K562 (cell line): ENCODE measurements at regions not wholly inside any gene's neighbourhood (a gene's known extent, or its start where the extent isn't known, plus 50 kb on each side); places are given as distances from the start of the nearest gene placed in this dataset.

ENCODE experiments used
- ATAC-seq: fragments of 200-7000 bp; cut with Tn5 transposase; 3 replicates; pipeline ENCODE4 v1.9.1; 2020; ENCODE audit warnings: moderate library complexity
- BruUV-seq: library from RNA; stranded (reverse); fragments of 400-500 nt; replicated peaks from 2 replicates; lab custom pipeline; 2021; lab: Mats Ljungman, UMichigan
- CTCF ChIA-PET: fragments of 300-600 bp; formaldehyde crosslinking; extraction: SDS; loops from one replicate; lab custom pipeline; 2021; ENCODE audit warnings: low intra/inter-chr PET ratio; lab: Yijun Ruan, JAX
- POLR2A ChIA-PET: fragments of 300-600, 350-650 bp; sonication (Branson Sonifier 250); formaldehyde crosslinking; extraction: SDS; loops from one replicate; lab custom pipeline; 2021; ENCODE audit warnings: antibody characterized with exemption, inconsistent platforms; lab: Yijun Ruan, JAX
- DNase-seq, 4 experiments: peaks; one replicate each; pipeline versions ENCODE4 v3.0.0 to v3.0.0-alpha.2; 2011 to 2018; ENCODE audit warnings: low spot score in 3 of 4, mixed read lengths in 3 of 4; ENCODE audit errors: extremely low read depth in 1 of 4
- FAIRE-seq: peaks from 2 replicates; lab custom pipeline; 2011; peaks lifted over from hg19 to GRCh38; lab: Jason Lieb, UNC
- H2AFZ ChIP-seq: 2 replicates; pipeline ENCODE4 v1.6.0; 2011; ENCODE audit warnings: low read depth, low read length, control low read depth, inconsistent platforms
- H3K27ac ChIP-seq: fragments of 200-600 bp; 3 replicates; pipeline ENCODE4 v1.8.0; 2011; ENCODE audit warnings: low read depth, mild to moderate bottlenecking, control low read depth, inconsistent platforms, low read length, moderate library complexity, mixed read lengths; ENCODE audit errors: extremely low read depth
- H3K27me3 ChIP-seq, 2 experiments: fragments of 300-600 bp in 1 of 2; 2 replicates in 1 of 2; 3 replicates in 1 of 2; pipeline versions ENCODE4 v1.6.0 to v1.8.0; 2011; ENCODE audit warnings: inconsistent platforms in 2 of 2, low read length in 2 of 2, mild to moderate bottlenecking in 1 of 2, mixed read lengths in 1 of 2, moderate library complexity in 1 of 2; ENCODE audit not compliant: control insufficient read depth in 2 of 2, insufficient read depth in 2 of 2
- H3K36me3 ChIP-seq: fragments of 300-600 bp; 3 replicates; pipeline ENCODE4 v1.8.0; 2011; ENCODE audit warnings: mild to moderate bottlenecking, low read length, inconsistent platforms; ENCODE audit not compliant: control insufficient read depth, insufficient read depth
- H3K4me1 ChIP-seq, 2 experiments: fragments of 200-600 bp in 1 of 2; replicated peaks in 1 of 2; 2 replicates in 1 of 2; 3 replicates in 1 of 2; pipeline versions ENCODE4 v1.5.1 to v1.8.0; 2011; ENCODE audit warnings: inconsistent platforms in 2 of 2, low read length in 2 of 2, mild to moderate bottlenecking in 1 of 2, mixed read lengths in 1 of 2, moderate library complexity in 1 of 2; ENCODE audit not compliant: control insufficient read depth in 2 of 2, insufficient read depth in 2 of 2
- H3K4me2 ChIP-seq: 2 replicates; pipeline ENCODE4 v1.6.1; 2011; ENCODE audit warnings: low read length, control low read depth, inconsistent platforms, mixed read lengths; ENCODE audit not compliant: insufficient read depth
- H3K4me3 ChIP-seq: fragments of 200-600 bp; sonication (generic), shearing (Covaris generic); 2 replicates; pipeline ENCODE4 v1.5.1; 2016; ENCODE audit warnings: control low read depth, inconsistent platforms
- H3K79me2 ChIP-seq: fragments of 200-600 bp; 3 replicates; pipeline ENCODE4 v1.8.0; 2011; ENCODE audit warnings: low read length, inconsistent platforms; ENCODE audit not compliant: control insufficient read depth, insufficient read depth
- H3K9ac ChIP-seq, 2 experiments: 2 replicates each; pipeline versions ENCODE4 v1.6.0 to v1.6.1; 2011; ENCODE audit warnings: low read depth in 2 of 2, low read length in 2 of 2, control low read depth in 1 of 2, inconsistent platforms in 1 of 2, mild to moderate bottlenecking in 1 of 2, mixed read lengths in 1 of 2; ENCODE audit not compliant: insufficient read depth in 1 of 2
- H3K9me1 ChIP-seq: one replicate; pipeline ENCODE4 v1.6.0; 2011; ENCODE audit warnings: inconsistent platforms, mild to moderate bottlenecking, low read length, moderate library complexity; ENCODE audit not compliant: control insufficient read depth, insufficient read depth
- H3K9me3 ChIP-seq: replicated peaks from 2 replicates; pipeline ENCODE4 v1.5.1; 2011; ENCODE audit warnings: low read depth, low read length, inconsistent platforms; ENCODE audit not compliant: control insufficient read depth, insufficient read depth
- H4K20me1 ChIP-seq: replicated peaks from 2 replicates; pipeline ENCODE4 v1.6.1; 2011; ENCODE audit warnings: low read length, inconsistent platforms, mixed read lengths; ENCODE audit not compliant: control insufficient read depth, insufficient read depth
- BDP1 ChIP-seq: IDR thresholded peaks from 3 replicates; pipeline ENCODE4 v1.6.1; 2011; ENCODE audit not compliant: insufficient read length, insufficient read depth
- LCOR ChIP-seq: sonication (generic); formaldehyde crosslinking; IDR thresholded peaks from 2 replicates; pipeline ENCODE4 v1.8.0; 2022; ENCODE audit warnings: mild to moderate bottlenecking, missing genetic modification reagents
- MYBL2 ChIP-seq, 2 experiments: fragments of 450-650 bp in 1 of 2; sonication (generic) in 1 of 2; formaldehyde crosslinking in 1 of 2; IDR thresholded peaks; 2 replicates each; pipeline versions ENCODE4 v1.6.1 to v1.8.1; 2017 to 2022; ENCODE audit warnings: borderline replicate concordance in 1 of 2, inconsistent platforms in 1 of 2, low read depth in 1 of 2, mild to moderate bottlenecking in 1 of 2, missing genetic modification reagents in 1 of 2, moderate library complexity in 1 of 2
- PRMT5 ChIP-seq: sonication (generic); formaldehyde crosslinking; IDR thresholded peaks from 2 replicates; pipeline ENCODE4 v1.5.0; 2020; ENCODE audit warnings: missing genetic modification reagents
- RBM25 ChIP-seq: fragments of 200-400 bp; formaldehyde crosslinking; IDR thresholded peaks from 2 replicates; pipeline ENCODE4 v1.6.1; 2018; ENCODE audit warnings: low read length, low read depth, moderate library complexity; ENCODE audit not compliant: severe bottlenecking
- THRAP3 ChIP-seq: fragments of 450-650 bp; IDR thresholded peaks from 2 replicates; pipeline ENCODE4 v1.6.1; 2016; ENCODE audit warnings: mild to moderate bottlenecking, inconsistent platforms, borderline replicate concordance
- ZBTB2 ChIP-seq: fragments of 450-650 bp; IDR thresholded peaks from 2 replicates; pipeline ENCODE4 v1.6.1; 2016; ENCODE audit warnings: antibody characterized with exemption
- ZFP36 ChIP-seq: fragments of 150-350 bp; IDR thresholded peaks from 2 replicates; pipeline ENCODE4 v1.6.1; 2018; ENCODE audit warnings: low read length, low read depth; ENCODE audit not compliant: partially characterized antibody
- ZNF263 ChIP-seq: sonication (generic); formaldehyde crosslinking; IDR thresholded peaks from 2 replicates; pipeline ENCODE4 v1.8.0; 2022; ENCODE audit warnings: mild to moderate bottlenecking, missing genetic modification reagents, borderline replicate concordance
- ZNF384 ChIP-seq: IDR thresholded peaks from 2 replicates; pipeline ENCODE4 v1.6.1; 2012; ENCODE audit warnings: low read depth, low read length, improper control_type of control experiment
- ZNF444 ChIP-seq: fragments of 250-450 bp; sonication (Bioruptor Pico); IDR thresholded peaks from 2 replicates; pipeline ENCODE4 v1.4.0; 2020; ENCODE audit warnings: mild to moderate bottlenecking, moderate library complexity
- WGBS: fragments of 100-300 bp; shearing (Covaris generic); methylation state at CpG from one replicate; pipeline ENCODE4 v1.1.6; 2016; ENCODE audit warnings: low coverage, mixed read lengths; ENCODE audit not compliant: insufficient coverage; ENCODE audit errors: missing lambda C conversion rate; 5-methylcytosine and 5-hydroxymethylcytosine counted together
- in situ Hi-C: fragments of 300-500 bp; cut with MboI; formaldehyde crosslinking; loops from 4 replicates; pipeline ENCODE4 v1.15.0; 2018; ENCODE audit warnings: inconsistent platforms, mixed read lengths
- intact Hi-C: fragments of 100-400 bp; cut with micrococcal nuclease; formaldehyde crosslinking; loops from 2 replicates; pipeline ENCODE4 v1.14.2; 2022

DNA sequence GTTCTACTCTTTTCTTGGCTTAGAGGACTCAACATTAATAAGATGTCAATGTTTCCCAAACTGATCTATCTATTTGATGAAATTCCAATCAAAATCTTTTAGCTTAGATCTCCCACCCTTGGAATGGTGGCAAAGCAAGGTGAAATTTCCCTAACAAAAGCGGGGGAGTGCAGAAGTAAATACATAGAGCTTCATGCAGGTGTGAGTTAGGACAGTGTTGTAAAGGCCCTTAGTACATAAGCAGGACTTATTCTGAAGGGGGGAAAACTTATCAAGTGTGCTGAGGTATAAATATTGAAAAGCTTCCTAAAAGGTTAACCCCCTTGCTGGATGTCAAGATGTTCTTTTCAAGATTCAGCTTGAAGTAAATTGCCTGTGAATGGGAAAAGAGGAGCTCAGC lies 608.6 kb upstream of the CELF4 start:
- Histone ChIP-seq H3K79me2 (no peaks in the 10 kb centered on the region), H3K4me1 (no peaks in the 10 kb centered on the region), H4K20me1 (no peaks in the 10 kb centered on the region), H3K9ac (no peak overlapping the region), H3K27ac (no peak overlapping the region), H3K9me1 (no peaks in the 10 kb centered on the region), H3K27me3 (no peaks in the 10 kb centered on the region), H3K4me3 (no peak overlapping the region), H3K4me2 (no peak overlapping the region), H2AFZ (no peak overlapping the region), H3K9me3 (no peaks in the 10 kb centered on the region), H3K36me3 (no peaks in the 10 kb centered on the region)
- CTCF ChIA-PET = no interaction called here
- no TSS peak for BruUV-seq
- intact Hi-C loops (no loop called here), in situ Hi-C loops (no loop called here)
- DNase-seq (no peak), ATAC-seq (no peak), FAIRE-seq (no peak)
- TF ChIP-seq MYBL2 (IDR thresholded peaks at IDR 0.05; ENCODE audit: low read depth) (no peak), MYBL2 (CRISPR knock-in tag; IDR thresholded peaks at IDR 0.05; ENCODE audit: borderline replicate concordance) (no peak), ZFP36 (no peak), ZNF384 (no peak), BDP1 (no peak), RBM25 (no peak)
- 0% methylated on average over 1 of the region's 1 CpG for WGBS
- POLR2A ChIA-PET = no interaction called here

DNA sequence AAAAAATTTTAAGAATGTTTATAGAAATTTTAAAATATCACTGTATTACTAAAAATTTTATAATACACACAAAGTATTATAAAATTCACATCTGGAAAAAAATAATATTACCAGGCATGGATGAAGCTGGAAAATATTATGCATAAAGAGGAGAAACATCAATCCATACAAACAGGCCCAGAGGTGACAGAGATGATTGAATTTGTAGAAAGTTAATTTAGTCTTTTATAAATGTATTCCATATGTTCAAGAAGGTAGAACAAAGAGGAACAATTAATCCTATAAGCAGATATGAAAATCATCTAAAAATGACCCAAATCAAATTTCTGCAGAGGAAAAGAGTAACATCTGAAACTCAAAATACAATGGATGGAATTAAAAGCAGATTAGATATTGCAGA lies 605.2 kb upstream of the CELF4 start:
- no peak overlapping the region for H2AFZ ChIP-seq
- no peaks in the 10 kb centered on the region for H3K79me2 ChIP-seq
- ChIA-PET POLR2A (no interaction called here), CTCF (no interaction called here)
- H3K27me3 ChIP-seq = no peaks in the 10 kb centered on the region
- no peak overlapping the region for H3K4me3 ChIP-seq
- intact Hi-C loops (no loop called here), in situ Hi-C loops (no loop called here)
- ATAC-seq = no peak
- no peaks in the 10 kb centered on the region for H4K20me1 ChIP-seq
- no peak for FAIRE-seq
- TF ChIP-seq LCOR (CRISPR knock-in tag) (no peak), ZBTB2 (no peak), PRMT5 (CRISPR knock-in tag) (no peak), THRAP3 (no peak), ZNF444 (CRISPR knock-in tag) (no peak), ZNF263 (CRISPR knock-in tag) (no peak)
- no peaks in the 10 kb centered on the region for H3K4me1 ChIP-seq
- no peaks in the 10 kb centered on the region for H3K36me3 ChIP-seq
- no peak overlapping the region for H3K27ac ChIP-seq
- DNase-seq = no peak
- no peak overlapping the region for H3K9ac ChIP-seq
- no peaks in the 10 kb centered on the region for H3K9me1 ChIP-seq
- no peak overlapping the region for H3K4me2 ChIP-seq
- H3K9me3 ChIP-seq = no peaks in the 10 kb centered on the region
- BruUV-seq = no TSS peak
